ENCODE measurements at regions not wholly inside any gene's neighbourhood (a gene's known extent, or its start where the extent isn't known, plus 50 kb on each side); places are given as distances from the start of the nearest gene placed in this dataset.

- DNase-seq: no peak
Observed at GRCh38 chr14:61129168-61129745, 148.2 kb downstream of the SLC38A6 start.

- DNase-seq: no peak
Observed at GRCh38 chr14:61128382-61129167, 147.5 kb downstream of the SLC38A6 start.

GRCh38 chr14:61126603-61127498 lies 145.8 kb downstream of the SLC38A6 start:
- DNase-seq: no peak

DNA sequence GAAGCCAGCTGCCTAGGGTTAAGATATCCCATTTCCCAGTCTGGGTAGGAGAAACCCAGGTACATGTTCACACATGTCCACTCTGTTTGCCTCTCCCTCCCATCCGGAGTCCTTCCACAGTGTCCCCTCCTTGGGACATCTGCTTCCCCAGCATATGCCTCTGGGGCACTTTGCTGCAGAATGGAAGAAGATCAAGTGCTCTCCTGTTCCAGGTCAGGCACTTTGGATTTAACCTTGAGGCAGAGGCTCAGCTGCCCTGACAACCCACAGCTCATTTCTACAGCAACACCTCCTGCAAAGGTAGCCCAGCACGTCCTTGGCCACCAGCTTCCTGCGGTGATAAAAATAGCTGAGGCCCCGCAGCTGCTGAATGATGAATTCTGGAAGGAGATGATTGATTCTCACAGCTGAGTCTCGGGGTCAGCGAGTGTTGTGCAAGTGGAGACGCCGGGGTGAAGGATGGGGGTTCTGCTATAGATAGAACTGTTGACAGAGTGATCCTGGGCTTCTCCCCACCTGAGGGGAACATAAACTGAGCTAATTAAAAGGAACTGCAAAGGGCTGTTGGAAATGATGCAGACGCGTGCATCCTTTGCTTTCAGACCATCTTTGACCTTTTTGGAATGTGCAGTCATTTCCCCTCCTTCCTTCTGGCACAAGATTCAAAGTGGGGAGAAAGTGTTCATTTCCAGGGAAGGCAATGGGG lies 145.0 kb downstream of the SLC38A6 start:
- no peak for DNase-seq

DNA sequence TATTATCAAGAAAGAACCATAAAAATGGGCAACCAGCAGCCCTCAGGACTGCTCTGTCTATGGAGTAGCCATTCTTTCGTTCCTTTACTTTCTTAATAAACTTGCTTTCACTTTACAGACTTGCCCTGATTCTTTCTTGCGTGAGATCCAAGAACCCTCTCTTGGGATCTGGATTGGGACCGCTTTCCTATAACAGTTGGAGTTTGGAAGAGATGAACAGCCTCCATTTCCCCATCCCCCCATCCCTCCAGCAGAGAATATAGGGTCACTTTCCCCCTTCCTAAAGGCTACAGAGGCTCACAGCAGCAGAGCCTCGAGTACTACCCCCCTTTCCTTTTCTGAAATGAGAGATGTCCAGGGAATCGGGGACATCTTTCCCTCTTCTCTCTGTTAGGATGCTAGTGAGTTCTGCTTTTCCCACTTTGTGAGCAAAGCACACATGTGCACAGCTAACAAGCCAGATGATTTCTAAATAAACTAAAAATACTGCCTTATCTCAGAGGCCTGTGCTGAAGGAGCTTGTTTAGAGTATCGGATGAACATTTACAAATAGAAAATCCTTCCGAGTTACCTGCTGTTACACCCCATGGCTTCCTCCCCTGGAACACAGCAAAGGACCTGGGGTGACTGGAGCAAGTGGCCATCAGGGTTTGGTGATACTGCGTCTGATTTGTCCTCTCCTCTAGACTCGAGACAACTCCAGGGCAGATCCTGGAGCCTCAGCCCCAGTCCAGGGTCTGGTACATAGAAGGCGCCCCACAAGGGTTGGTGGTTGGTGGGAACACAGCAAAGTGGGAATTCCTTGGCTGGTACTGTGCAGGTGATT lies 144.2 kb downstream of the SLC38A6 start:
- DNase-seq: no peak

- DNase-seq: no peak
Observed at GRCh38 chr14:61122862-61123261, 141.8 kb downstream of the SLC38A6 start.

DNA sequence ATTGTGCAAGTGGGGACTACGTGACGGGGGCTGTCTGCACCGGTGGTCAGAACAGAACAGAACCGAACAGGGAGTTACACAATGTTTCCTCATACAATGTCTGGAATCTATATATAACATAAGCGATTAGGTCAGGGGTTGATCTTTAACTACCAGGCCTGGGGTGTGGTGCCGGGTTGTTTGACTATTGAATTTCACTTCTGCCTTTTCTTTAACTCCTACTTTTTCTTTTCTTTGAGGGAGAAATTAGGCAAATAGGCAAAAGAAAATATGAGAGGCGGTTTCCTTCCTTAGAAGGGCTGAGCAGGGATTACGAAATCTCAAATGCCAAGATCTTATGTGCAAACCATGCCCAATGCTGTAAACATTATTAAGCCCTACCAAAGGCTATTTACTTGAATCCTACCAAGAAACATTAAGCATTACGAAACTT lies 140.3 kb downstream of the SLC38A6 start:
- DNase-seq: no peak

- no peak for DNase-seq
Observed at GRCh38 chr14:61120576-61120975, 139.5 kb downstream of the SLC38A6 start.

DNA sequence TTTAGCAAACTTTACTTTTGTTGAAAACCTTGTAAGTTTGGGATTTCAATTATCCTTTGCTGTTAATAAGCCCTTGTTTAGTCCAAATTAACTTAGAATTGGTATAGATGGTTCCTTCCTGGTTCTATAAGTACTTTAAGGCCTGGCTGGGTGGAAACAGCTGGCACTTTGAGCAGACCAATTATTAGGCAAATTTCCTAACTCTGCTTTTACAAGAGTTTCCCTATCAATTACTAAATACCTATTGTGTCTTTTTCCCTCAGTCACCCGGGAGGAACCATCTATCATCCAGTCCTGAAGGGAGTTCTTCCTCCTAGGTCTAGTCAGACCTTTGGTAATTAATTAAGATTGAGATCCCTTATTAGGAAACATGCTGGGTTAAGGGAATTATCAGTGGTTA lies 138.0 kb downstream of the SLC38A6 start:
- DNase-seq: no peak

- DNase-seq: no peak
Observed at GRCh38 chr14:61116369-61116768, 135.3 kb downstream of the SLC38A6 start.

DNA sequence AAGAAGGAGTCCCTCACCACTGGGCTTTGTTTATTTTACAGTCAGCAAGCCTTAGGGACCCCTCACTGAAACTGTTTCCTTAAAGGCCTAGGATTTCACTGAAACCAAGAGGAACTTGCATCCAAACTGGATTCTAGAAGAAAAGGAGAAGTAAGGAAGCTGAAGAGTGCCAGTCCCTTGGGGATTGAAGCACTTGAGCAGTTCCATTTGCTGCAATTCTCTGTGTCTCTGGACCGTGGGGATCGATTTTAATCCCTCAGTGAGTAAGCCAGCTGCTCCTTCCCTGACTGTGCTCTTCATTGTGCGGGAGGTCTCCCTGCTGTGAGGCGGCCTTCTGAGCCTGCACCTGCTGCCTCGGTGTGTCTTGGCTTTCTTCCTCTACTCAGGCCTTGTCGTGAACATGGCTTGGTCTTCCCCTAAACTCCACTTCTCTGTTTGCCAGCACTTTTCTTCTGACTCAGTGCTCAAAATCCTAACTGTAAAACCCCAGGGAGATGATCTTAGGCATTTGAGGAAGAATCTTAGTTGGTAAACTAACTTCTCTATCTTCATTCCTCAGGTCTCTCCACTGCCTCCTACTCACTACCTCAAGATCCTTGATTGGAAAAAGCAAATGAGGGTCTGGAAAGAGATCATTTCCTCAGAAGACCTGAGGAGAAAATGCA lies 132.6 kb downstream of the SLC38A6 start:
- no peak for DNase-seq

DNA sequence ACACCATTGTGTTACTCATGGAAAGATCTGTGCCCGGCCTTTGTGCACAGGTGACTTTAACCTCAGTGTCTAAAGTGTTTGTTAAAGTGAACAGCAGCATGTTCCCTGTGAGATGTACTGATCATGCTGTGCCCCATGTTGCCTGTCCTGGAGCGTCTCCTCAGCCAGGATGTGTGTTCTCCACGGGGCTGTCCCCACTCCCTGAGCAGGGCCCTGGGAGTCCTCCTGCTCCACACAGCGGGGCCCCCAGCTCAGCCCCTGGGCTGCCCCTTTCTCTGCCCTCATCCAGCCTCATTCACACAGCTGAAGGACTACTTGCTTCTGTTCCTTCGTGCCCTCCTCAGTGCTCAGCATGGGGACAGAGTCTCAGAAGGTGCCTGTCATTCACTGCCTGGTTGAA lies 131.5 kb downstream of the SLC38A6 start:
- no peak for DNase-seq

GRCh38 chr14:61111731-61112130 lies 130.7 kb downstream of the SLC38A6 start:
- no peak for DNase-seq

- no peak for DNase-seq
Observed at GRCh38 chr14:61111209-61111665, 130.2 kb downstream of the SLC38A6 start.

DNA sequence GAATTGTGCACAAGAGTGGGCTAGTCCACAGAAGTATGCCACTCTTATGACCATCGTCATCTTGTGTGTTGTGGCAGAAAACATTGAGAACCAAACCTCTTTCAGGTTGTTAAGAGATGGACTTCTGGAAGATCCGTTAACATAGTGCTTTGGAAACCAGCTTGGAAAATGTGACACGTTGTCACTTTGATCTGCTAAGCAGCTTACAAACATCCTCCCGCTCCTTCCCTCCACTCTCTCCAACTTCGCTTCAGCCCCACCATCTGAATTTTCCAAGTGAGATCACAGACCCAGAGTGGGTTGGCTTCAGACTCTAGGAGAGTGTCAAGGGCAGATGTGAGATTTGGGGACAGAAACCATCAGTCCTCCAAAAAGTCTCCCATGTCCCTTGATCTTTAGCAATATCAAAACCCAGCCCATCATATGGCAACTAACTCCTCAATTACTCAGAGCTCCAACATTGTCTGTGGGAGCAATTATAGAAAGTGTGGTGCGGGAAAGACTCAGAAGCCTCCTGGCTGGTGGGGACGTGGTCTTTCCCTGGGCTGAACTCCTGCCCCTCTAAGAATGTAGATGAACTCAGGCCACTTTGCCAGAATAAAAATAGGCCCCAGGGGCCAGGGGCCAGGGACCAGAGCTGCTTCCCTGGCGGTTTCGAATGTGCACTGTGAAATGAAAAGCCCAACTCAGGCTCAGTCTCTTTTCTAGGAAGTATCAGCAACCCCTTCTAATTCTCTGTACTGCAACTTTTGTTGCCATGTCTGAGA lies 129.5 kb downstream of the SLC38A6 start:
- no peak for DNase-seq

GRCh38 chr14:61109288-61109687 lies 128.2 kb downstream of the SLC38A6 start:
- no peak for DNase-seq

DNA sequence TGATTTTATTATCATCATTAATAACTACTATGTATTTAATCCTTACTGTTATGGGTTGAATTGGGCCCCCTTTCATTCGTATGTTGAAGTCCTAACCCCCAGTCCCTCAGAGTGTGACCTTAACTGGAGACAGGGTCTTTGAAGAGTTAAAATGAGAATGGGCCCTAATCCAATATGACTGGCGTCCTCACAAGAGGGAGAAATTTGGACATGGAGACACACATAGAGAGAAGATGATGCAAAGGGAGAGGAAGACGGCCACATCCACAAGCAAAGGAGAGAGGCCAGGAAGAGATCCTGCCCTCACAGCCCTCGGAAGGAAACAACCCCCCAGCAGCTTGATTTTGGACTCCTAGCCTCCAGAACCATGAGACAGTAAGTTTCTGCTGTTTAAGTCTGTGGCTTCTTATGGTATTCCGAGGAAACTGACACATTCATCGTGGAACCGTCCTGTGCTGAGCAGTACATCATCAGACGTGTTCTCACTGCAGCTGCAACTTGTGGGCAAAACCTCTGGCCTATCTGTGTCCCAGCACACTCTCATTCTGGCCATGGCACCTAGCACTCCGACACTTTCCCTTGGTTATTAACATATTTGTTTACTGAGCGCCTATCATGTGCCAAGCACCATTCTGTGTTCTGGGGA lies 127.6 kb downstream of the SLC38A6 start:
- no peak for DNase-seq

GRCh38 chr14:61107869-61108493 lies 126.9 kb downstream of the SLC38A6 start:
- no peak for DNase-seq

DNA sequence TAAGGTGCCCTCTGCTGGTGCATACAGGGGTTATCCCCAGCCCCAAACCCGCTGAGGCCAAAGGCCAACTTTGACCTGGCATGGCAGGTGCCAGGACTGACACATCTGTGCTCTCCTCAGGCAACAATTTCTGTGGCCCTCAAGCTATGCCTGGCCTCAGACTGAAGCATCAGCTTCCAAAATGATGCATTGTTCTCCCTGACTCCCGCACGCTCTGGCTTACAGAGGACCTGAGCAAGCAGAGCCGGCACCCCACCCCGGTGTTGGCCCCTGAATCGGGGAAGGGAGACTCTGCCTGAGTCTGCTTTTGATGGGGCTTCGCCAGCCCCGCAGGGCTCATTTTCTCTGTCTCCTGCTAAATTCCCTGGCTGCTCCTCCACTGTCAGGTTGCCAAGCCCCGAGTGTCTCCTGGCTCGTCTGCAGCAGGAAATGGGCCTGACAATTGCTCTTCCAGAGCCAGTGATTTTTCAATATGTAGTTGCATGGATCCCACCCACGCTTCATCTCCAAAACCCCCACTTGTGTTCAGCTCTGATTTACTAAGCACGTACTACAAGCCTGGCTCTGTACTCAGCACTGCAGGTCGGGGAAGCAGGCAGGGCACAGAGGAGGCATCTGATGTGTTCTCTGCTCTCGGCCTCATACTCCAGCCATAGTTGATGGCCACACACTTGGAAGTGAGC lies 126.1 kb downstream of the SLC38A6 start:
- DNase-seq: no peak

Data from activated CD8-positive, alpha-beta memory T cell treated with anti-CD3 and anti-CD28 coated beads for 24 hours (primary cell).